SK-N-SH (cell line): ENCODE measurements at regions not wholly inside any gene's neighbourhood (a gene's known extent, or its start where the extent isn't known, plus 50 kb on each side); places are given as distances from the start of the nearest gene placed in this dataset.

Source experiments
- CTCF ChIA-PET: fragments of 300-600, 350-600 bp; formaldehyde crosslinking; extraction: SDS; loops from one replicate; lab custom pipeline; 2021; lab: Yijun Ruan, JAX
- POLR2A ChIA-PET: fragments of 350-600 bp; sonication (Branson Sonifier 250); formaldehyde crosslinking; extraction: SDS; loops from one replicate; lab custom pipeline; 2020; ENCODE audit warnings: antibody characterized with exemption, inconsistent platforms; lab: Yijun Ruan, JAX
- DNase-seq: peaks from one replicate; pipeline ENCODE4 v3.0.0; 2012
- H2AFZ ChIP-seq: fragments of 200-600 bp; sonication (generic); 2 replicates; pipeline ENCODE4 v1.8.1; 2016; ENCODE audit warnings: antibody characterized with exemption, mild to moderate bottlenecking, low read depth
- H3F3A ChIP-seq: fragments of 200-600 bp; sonication (generic); replicated peaks from 2 replicates; pipeline ENCODE3; 2016; ENCODE audit warnings: antibody characterized with exemption, mild to moderate bottlenecking; ENCODE audit not compliant: insufficient read depth
- H3K27ac ChIP-seq, 2 experiments: fragments of 200-500 bp in 1 of 2; fragments of 200-600 bp in 1 of 2; sonication (Bioruptor generic) in 1 of 2; sonication (generic), shearing (Covaris generic) in 1 of 2; 2 replicates each; pipeline versions ENCODE4 v1.5.1 to v1.6.1; 2014 to 2016; ENCODE audit warnings: low read depth in 2 of 2, inconsistent platforms in 1 of 2, low read length in 1 of 2, mild to moderate bottlenecking in 1 of 2, mixed read lengths in 1 of 2
- H3K27me3 ChIP-seq: fragments of 200-600 bp; sonication (generic), shearing (Covaris generic); 2 replicates; pipeline ENCODE4 v1.6.1; 2016; ENCODE audit warnings: mixed run types; ENCODE audit not compliant: insufficient read depth
- H3K36me3 ChIP-seq, 2 experiments: fragments of 200-500 bp in 1 of 2; fragments of 200-600 bp in 1 of 2; sonication (Bioruptor generic) in 1 of 2; sonication (generic) in 1 of 2; replicated peaks in 1 of 2; 2 replicates each; pipeline versions ENCODE3 to v1.5.1; 2014 to 2016; ENCODE audit warnings: low read length in 1 of 2, mild to moderate bottlenecking in 1 of 2; ENCODE audit not compliant: insufficient read depth in 2 of 2, control insufficient read depth in 1 of 2
- H3K4me1 ChIP-seq, 2 experiments: fragments of 200-500 bp in 1 of 2; fragments of 200-600 bp in 1 of 2; sonication (Bioruptor generic) in 1 of 2; sonication (generic), shearing (Covaris generic) in 1 of 2; 2 replicates each; pipeline versions ENCODE4 v1.5.1 to v1.6.1; 2014 to 2016; ENCODE audit warnings: low read depth in 1 of 2, low read length in 1 of 2, mixed run types in 1 of 2; ENCODE audit not compliant: insufficient read depth in 2 of 2, control insufficient read depth in 1 of 2
- H3K4me2 ChIP-seq: fragments of 200-600 bp; sonication (generic), shearing (Covaris generic); 2 replicates; pipeline ENCODE4 v1.6.1; 2017; ENCODE audit warnings: mixed run types
- H3K4me3 ChIP-seq, 2 experiments: fragments of 200-500 bp in 1 of 2; fragments of 200-600 bp in 1 of 2; sonication (Bioruptor generic) in 1 of 2; sonication (generic), shearing (Covaris generic) in 1 of 2; 2 replicates each; pipeline versions ENCODE4 v1.5.1 to v1.8.1; 2014 to 2016; ENCODE audit warnings: low read depth in 2 of 2, inconsistent platforms in 1 of 2, low read length in 1 of 2, mild to moderate bottlenecking in 1 of 2, mixed read lengths in 1 of 2, moderate library complexity in 1 of 2
- H3K79me2 ChIP-seq: fragments of 200-600 bp; sonication (generic); 2 replicates; pipeline ENCODE4 v1.8.1; 2017; ENCODE audit warnings: mild to moderate bottlenecking; ENCODE audit not compliant: insufficient read depth
- H3K9ac ChIP-seq: fragments of 200-600 bp; sonication (generic); 2 replicates; pipeline ENCODE4 v1.6.1; 2017; ENCODE audit warnings: mixed run types
- H3K9me2 ChIP-seq: fragments of 200-600 bp; sonication (generic); 2 replicates; pipeline ENCODE4 v1.6.1; 2017; ENCODE audit warnings: mixed run types
- H3K9me3 ChIP-seq: fragments of 200-600 bp; sonication (generic); 2 replicates; pipeline ENCODE4 v1.6.1; 2017; ENCODE audit warnings: mixed run types, mild to moderate bottlenecking, moderate library complexity
- H4K20me1 ChIP-seq: fragments of 200-600 bp; sonication (generic); 2 replicates; pipeline ENCODE4 v1.6.1; 2017; ENCODE audit warnings: mild to moderate bottlenecking, mixed run types; ENCODE audit not compliant: insufficient read depth
- CHD2 ChIP-seq: fragments of 150-350 bp; IDR thresholded peaks from 2 replicates; pipeline ENCODE4 v1.6.1; 2018; ENCODE audit warnings: low read length; ENCODE audit not compliant: partially characterized antibody
- EP300 ChIP-seq, 2 experiments: IDR thresholded peaks; 2 replicates each; pipeline versions ENCODE4 v1.4.0 to v1.6.1; 2012; ENCODE audit warnings: borderline replicate concordance in 1 of 2, low read depth in 1 of 2, low read length in 1 of 2
- FOXJ3 ChIP-seq: sonication (generic); formaldehyde crosslinking; IDR thresholded peaks from 2 replicates; pipeline ENCODE4 v1.5.1; 2020; ENCODE audit warnings: mild to moderate bottlenecking, missing genetic modification reagents
- GABPA ChIP-seq: IDR thresholded peaks from 2 replicates; pipeline ENCODE4 v1.4.0; 2012; ENCODE audit warnings: low read depth, mild to moderate bottlenecking
- JUND ChIP-seq: IDR thresholded peaks from 2 replicates; pipeline ENCODE4 v1.4.0; 2012
- MAX ChIP-seq: IDR thresholded peaks from 2 replicates; pipeline ENCODE4 v1.4.0; 2012; ENCODE audit warnings: low read depth
- RCOR1 ChIP-seq: fragments of 150-350 bp; IDR thresholded peaks from 2 replicates; pipeline ENCODE4 v1.6.1; 2017; ENCODE audit warnings: antibody characterized with exemption, low read length
- REST ChIP-seq: IDR thresholded peaks from 2 replicates; pipeline ENCODE4 v1.6.1; 2012; ENCODE audit warnings: mild to moderate bottlenecking, low read depth, low read length, moderate library complexity
- RXRA ChIP-seq: IDR thresholded peaks from 2 replicates; pipeline ENCODE4 v1.4.0; 2012; ENCODE audit warnings: low read depth, mild to moderate bottlenecking, borderline replicate concordance
- USF2 ChIP-seq: fragments of 150-350 bp; IDR thresholded peaks from 2 replicates; pipeline ENCODE4 v1.6.1; 2017; ENCODE audit warnings: antibody characterized with exemption, low read length, low read depth, borderline replicate concordance
- YY1 ChIP-seq: IDR thresholded peaks from 2 replicates; pipeline ENCODE4 v1.4.0; 2012; ENCODE audit warnings: low read depth, mild to moderate bottlenecking
- WGBS: methylation state at CpG from one replicate; pipeline ENCODE4 v1.1.6; 2017; ENCODE audit warnings: low lambda C conversion rate; 5-methylcytosine and 5-hydroxymethylcytosine counted together
- TF ChIP-seq, protein P1 (sequence below): IDR thresholded peaks from 2 replicates; pipeline ENCODE4 v1.4.0; 2012; ENCODE audit warnings: low read depth, borderline replicate concordance
- TF ChIP-seq, protein P2 (sequence below): IDR thresholded peaks from 2 replicates; pipeline ENCODE4 v1.4.0; 2012; ENCODE audit warnings: low read depth, borderline replicate concordance

DNA sequence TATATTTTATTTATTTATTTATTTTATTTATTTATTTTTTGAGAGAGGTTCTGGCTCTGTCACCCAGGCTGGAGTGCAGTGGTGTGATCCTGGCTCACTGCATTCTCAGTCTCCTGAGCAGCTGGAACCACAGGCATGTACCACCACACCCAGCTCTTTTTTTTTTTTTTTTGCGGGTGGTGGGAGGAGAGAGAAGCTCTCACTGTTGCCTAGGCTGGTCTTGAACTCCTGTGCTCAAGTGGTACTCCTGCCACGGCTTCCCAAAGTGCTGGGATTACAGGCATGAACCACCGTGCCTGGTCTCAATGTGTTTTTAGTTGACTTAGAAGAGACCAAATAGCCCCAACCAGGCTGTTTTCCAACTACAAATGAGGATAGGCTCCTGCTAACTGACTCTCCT is 80.7 kb downstream of the PDCL3 start:
- no peak overlapping the region for H2AFZ ChIP-seq
- no peaks in the 10 kb centered on the region for H4K20me1 ChIP-seq
- H3K4me2 ChIP-seq, result no peak overlapping the region
- no peak overlapping the region for H3K9ac ChIP-seq
- H3K27me3 ChIP-seq, result peaks cover 13% of the 10 kb centered on the region; the same call in 1 of the 2 replicates
- WGBS, result 49% methylated on average over 3 of the region's 3 CpGs
- no peaks in the 10 kb centered on the region for H3K9me2 ChIP-seq
- no peak overlapping the region for H3K4me3 ChIP-seq
- H3K4me1 ChIP-seq, result no peaks in the 10 kb centered on the region
- CTCF ChIA-PET, result interaction anchor here (0.9 kb wide), 1 partner anchor 10 kb away, joined by 3 read pairs; no protein-coding TSS in a partner anchor
- H3K79me2 ChIP-seq, result no peaks in the 10 kb centered on the region
- no peaks in the 10 kb centered on the region for H3K36me3 ChIP-seq
- POLR2A ChIA-PET, result no interaction called here
- H3K9me3 ChIP-seq, result no peaks in the 10 kb centered on the region
- H3K27ac ChIP-seq, result no peak overlapping the region
- TF ChIP-seq YY1 (no peak), FOXJ3 (no peak), MAX (no peak), CHD2 (no peak), JUND (no peak), EP300 (IDR thresholded peaks at IDR 0.05; ENCODE audit: borderline replicate concordance in 1 of 2, low read depth in 1 of 2, low read length in 1 of 2) (no peak), RXRA (no peak), USF2 (no peak), GABPA (no peak), RCOR1 (no peak), REST (no peak)
- TF ChIP-seq, protein P1, sequence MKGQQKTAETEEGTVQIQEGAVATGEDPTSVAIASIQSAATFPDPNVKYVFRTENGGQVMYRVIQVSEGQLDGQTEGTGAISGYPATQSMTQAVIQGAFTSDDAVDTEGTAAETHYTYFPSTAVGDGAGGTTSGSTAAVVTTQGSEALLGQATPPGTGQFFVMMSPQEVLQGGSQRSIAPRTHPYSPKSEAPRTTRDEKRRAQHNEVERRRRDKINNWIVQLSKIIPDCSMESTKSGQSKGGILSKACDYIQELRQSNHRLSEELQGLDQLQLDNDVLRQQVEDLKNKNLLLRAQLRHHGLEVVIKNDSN, result no peak
- TF ChIP-seq, protein P2, sequence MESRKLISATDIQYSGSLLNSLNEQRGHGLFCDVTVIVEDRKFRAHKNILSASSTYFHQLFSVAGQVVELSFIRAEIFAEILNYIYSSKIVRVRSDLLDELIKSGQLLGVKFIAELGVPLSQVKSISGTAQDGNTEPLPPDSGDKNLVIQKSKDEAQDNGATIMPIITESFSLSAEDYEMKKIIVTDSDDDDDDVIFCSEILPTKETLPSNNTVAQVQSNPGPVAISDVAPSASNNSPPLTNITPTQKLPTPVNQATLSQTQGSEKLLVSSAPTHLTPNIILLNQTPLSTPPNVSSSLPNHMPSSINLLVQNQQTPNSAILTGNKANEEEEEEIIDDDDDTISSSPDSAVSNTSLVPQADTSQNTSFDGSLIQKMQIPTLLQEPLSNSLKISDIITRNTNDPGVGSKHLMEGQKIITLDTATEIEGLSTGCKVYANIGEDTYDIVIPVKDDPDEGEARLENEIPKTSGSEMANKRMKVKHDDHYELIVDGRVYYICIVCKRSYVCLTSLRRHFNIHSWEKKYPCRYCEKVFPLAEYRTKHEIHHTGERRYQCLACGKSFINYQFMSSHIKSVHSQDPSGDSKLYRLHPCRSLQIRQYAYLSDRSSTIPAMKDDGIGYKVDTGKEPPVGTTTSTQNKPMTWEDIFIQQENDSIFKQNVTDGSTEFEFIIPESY, result no peak
- no peak for DNase-seq
- H3F3A ChIP-seq, result no peaks in the 10 kb centered on the region
